NCI-H748 treated with DMSO at 0.1 percent for 48 hours (cell line): ENCODE measurements at regions not wholly inside any gene's neighbourhood (a gene's known extent, or its start where the extent isn't known, plus 50 kb on each side); places are given as distances from the start of the nearest gene placed in this dataset.

ENCODE experiments used
- DNase-seq: peaks from one replicate; lab custom pipeline; 2025; lab: John Stamatoyannopoulos, UW

GRCh38 chr14:42095155-42095554 lies 488.5 kb downstream of the LRFN5 start:
- DNase-seq, result no peak

DNA sequence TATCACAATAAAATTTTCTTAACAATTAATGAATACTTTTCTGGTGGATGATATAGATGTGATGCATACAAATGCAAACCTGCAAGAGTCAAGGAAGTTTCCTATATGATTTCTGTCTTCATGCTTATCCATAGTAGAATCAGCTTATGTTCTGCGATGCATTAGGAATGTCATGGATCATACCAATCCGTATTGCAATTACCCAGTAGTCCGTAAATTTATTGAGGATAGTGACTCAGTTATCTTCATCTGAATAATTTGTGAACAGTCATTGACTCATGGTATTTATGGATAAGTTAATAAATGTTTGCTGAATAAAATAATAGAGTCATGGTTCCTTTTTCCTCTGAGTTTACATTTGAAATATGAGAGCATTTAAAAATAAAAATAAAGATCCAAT lies 483.4 kb downstream of the LRFN5 start:
- DNase-seq, result no peak

GRCh38 chr14:42079911-42080310 lies 473.2 kb downstream of the LRFN5 start:
- DNase-seq, result no peak

DNA sequence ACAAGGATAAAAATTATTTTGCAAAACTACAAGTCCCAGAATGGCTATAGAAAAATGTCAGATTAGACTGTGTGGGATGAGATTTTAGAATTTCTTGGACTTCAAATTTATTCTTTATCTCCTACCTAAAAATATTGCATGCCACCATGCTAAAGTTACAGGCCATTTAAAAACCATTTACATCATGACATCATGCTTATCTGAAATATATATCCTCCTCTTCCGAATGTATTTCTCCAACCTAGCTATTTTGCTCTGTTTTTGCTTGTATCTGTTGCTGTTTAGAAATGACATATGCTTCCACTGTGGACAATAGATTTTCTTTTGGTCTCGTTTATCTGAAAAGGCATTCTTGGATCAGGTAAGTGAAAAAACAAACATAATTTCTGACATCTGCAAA lies 471.7 kb downstream of the LRFN5 start:
- DNase-seq, result no peak

DNA sequence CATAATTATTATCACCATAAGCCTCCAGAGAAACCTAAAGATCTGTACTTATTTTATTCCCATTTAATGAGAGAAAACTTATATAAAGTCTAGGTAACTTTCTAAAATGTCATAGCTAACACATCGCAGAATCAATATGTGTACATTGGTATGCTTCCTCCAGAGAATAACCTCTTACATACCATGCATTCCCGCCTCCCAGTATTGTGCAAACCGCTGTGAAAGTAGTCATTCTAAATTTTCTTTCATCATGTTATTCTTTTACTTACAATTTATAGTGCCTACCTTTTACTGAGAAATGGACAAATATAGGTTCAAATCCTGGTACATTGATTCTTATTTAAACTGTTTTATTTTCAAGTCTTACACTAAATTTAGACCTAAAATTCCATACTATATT lies 463.4 kb downstream of the LRFN5 start:
- DNase-seq, result no peak

DNA sequence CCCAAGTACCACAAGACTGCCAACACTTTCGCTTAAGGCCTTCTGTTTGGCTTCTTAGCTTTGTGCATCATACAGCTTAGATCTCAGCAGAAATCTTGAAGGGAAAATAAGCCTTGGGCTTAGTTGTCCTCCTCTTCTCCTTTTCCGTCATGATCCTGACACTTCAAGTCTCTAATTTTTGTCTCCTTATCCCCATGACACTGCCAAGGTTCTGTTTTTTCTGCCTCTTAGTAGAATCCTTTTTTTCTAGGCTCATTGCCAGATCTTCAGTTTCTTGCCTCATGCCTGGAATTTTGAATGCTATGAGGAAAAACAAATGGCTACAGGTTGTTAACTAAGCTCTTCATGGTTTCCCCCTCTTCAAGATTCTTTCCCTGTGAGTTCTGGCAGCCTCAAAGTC lies 450.4 kb downstream of the LRFN5 start:
- DNase-seq, result no peak

DNA sequence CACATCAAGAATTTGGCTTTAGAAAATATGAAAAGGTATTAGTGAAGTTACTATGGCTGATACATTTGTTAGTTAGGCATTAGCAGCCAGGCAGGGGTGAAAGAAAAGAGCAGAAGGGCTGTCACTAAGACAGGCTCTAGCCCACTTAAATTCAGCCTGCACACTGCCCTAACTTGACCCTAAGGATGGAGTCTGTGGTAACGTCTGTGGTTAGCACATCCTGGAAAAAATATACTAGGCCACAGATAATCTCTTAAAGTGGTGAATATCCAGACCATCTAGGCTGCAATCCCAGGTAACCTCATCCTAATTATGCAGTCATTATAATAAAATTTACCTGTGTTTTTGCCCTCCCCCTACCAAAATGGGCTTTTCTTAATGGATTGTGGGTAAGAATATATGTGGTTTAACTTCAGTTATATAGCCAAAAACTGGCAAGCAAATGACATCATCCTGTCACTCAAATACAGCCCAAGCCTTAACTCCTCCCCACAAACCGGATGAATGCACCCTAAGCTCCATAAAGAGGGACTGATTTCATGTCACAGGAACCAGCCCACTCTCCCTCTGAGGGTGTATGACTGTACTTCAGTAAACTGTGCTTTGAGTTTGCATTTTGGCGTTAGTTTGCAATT lies 440.9 kb downstream of the LRFN5 start:
- DNase-seq, result no peak

DNA sequence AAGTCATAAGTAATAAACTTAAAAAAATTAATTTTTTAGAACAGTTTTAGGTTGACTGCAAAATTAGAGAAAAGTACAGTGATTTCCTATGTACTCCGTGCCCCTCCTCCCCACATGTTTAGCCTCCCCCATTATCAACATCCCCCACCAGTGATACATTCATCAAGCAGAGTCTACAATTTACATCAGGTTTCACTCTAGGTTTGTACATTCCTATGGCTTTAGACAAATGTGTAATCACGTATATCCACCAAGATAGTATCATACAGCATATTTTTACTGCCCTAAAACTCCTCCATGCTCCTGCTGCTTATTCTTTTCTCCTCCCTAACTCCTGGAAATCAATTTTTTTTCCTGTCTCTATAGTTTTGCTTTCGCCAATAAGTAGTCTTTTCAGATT lies 438.7 kb downstream of the LRFN5 start:
- DNase-seq, result no peak

GRCh38 chr14:42028607-42029006 lies 421.9 kb downstream of the LRFN5 start:
- no peak for DNase-seq

GRCh38 chr14:42027271-42027670 lies 420.6 kb downstream of the LRFN5 start:
- DNase-seq, result no peak

DNA sequence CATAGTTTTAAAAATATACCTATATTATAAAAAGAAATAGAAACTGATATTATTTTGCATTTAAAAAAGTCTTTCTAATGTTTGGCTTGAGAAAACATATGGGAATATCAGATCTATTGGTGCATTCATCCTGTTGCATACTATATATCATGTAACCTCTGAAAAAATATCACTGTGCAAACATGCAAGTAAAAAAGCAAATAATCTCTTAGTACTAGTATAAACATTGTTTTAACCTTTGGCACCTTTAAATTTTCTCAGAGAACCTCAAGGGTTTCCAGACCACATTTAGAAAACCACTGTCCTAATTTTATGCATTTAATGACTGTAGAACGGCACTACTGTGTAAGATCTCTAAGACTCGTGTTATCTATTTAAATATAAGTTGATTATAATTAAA lies 416.8 kb downstream of the LRFN5 start:
- no peak for DNase-seq

DNA sequence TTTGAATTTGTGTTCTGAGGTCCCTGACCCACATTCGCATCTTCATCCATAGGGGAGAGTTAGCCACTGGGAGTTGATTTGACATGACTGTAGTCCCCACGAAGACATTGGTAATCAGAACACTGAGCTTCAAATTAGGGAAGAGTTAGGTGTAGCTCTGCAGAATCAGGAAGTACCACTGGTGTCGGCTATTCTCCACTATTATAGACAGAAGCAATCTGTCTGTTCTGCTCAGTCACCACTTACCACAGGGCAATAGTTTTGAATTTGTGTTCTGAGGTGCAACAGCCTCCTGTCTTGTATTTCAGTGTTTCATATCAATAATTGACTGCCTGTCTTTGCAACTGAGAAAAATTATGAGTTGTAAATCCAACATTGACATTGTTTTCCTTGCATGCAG lies 407.6 kb downstream of the LRFN5 start:
- no peak for DNase-seq

DNA sequence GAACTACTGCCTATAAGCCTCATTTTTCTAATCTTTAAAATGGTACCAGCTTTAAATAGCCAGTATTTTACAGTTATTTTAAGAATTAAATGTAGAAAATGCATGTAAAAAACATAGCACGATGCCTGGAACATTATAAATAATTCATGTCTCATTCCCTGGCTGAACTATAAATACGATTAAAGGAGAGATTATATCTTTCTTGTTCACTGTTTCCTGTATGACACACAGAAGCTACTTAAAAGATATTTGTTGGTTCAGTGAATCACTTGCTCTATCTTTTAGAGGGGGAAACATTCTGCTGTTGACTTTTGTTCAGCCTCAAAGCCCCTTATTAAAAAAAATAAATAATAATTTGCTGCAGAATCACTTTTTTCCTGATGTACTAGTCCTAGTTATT lies 406.9 kb downstream of the LRFN5 start:
- no peak for DNase-seq

GRCh38 chr14:42013153-42013552 lies 406.5 kb downstream of the LRFN5 start:
- no peak for DNase-seq

- DNase-seq, result no peak
Measured at GRCh38 chr14:42011221-42011620, 404.5 kb downstream of the LRFN5 start.

GRCh38 chr14:42004321-42004720 lies 397.6 kb downstream of the LRFN5 start:
- DNase-seq, result no peak

GRCh38 chr14:42002141-42002540 lies 395.5 kb downstream of the LRFN5 start:
- DNase-seq, result no peak

DNA sequence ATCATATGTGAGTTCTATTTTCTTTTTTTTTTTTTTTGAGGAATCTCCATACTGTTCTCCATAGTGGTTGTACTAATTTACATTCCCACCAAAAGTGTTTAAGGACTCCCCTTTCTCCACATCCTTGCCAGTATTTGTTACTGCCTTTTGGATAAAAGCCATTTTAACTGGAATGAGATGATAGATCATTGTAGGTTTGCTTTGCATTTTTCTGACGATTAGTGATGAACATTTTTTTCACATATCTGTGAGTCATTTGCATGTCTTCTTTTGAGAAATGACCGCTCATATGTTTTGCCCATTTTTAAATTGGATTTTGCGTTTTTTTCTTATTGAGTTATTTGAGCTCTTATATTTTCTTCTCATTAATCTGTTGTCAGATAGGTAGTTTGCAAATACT lies 394.8 kb downstream of the LRFN5 start:
- DNase-seq, result no peak

- no peak for DNase-seq
Measured at GRCh38 chr14:42000450-42000849, 393.8 kb downstream of the LRFN5 start.

DNA sequence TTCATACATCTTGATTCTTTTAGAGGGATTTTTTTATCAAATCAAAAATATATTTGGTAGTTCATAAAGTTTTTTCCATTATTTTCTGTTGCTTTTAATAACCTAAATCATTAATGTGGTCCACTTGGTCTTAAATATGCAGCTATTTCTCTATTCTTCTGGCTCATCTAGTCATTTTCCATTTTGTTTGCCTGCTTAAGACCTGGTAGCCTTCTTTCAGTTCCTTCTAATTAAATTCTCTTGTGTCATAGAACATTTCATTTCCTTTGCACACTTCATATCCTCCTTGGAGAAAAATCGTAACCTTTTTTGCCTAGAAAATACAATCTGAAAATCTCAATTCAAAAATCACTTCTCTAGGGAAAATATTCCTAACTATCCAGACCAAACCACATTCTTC lies 387.0 kb downstream of the LRFN5 start:
- no peak for DNase-seq

DNA sequence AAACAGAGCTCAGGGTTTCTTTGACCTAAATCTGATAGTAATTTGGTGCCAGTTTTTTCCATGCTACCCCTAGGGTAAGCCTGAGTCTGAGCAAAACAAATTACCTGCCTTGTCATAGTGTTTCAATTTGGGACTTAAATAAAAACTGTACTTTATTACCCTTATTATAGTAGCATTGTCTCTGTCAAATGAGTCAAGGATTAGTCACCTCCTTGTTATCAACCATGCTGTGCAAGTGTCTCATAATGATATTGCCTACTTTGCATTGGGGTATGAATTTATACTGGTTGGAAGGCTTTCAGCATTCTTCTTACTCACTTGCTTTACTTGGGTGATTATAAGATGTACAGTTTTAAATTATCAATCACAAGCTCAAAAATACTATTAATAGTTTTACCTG lies 380.0 kb downstream of the LRFN5 start:
- no peak for DNase-seq

- DNase-seq, result no peak
Measured at GRCh38 chr14:41986083-41986645, 379.5 kb downstream of the LRFN5 start.

- DNase-seq, result no peak
Measured at GRCh38 chr14:41973178-41973577, 366.5 kb downstream of the LRFN5 start.

- DNase-seq, result no peak
Measured at GRCh38 chr14:41972531-41972930, 365.9 kb downstream of the LRFN5 start.
